IPS DF 19.7 (cell line): ENCODE measurements at regions not wholly inside any gene's neighbourhood (a gene's known extent, or its start where the extent isn't known, plus 50 kb on each side); places are given as distances from the start of the nearest gene placed in this dataset.
A peak's percentile ranks its signal among the peaks of the same experiment; 100 is the strongest.

ENCODE experiments used
- DNase-seq: peaks from one replicate; pipeline ENCODE4 v3.0.0-alpha.2; 2013; ENCODE audit warnings: low read depth, low spot score

DNA sequence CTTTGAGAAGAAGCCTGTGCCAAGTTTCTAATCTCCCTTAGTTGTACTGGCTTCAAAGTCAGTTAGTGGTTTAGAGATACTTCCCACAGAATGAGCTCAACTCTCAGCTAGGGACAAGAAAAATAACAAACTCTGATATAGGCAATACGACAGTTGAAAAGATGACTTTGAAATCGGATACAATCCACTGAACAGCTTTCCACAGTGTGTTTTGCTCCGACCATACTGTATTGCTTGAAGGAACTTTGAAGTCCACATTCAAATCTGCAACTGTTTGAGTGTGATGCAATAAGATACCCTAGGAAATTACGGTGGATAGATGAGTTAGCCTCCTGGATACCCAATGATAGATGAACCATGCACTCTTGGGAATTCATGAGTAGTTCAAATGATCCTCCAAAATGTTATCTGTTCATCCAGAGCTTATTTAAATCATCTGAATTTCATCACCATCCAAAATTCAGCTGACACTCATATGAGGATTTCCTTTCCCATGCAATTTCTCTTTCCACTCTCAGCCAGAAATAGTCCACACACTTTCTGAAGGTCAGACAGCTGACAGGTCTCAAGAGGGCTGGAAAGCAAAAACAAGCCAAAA lies 443.8 kb downstream of the HAO1 start:
- DNase-seq, result no peak

DNA sequence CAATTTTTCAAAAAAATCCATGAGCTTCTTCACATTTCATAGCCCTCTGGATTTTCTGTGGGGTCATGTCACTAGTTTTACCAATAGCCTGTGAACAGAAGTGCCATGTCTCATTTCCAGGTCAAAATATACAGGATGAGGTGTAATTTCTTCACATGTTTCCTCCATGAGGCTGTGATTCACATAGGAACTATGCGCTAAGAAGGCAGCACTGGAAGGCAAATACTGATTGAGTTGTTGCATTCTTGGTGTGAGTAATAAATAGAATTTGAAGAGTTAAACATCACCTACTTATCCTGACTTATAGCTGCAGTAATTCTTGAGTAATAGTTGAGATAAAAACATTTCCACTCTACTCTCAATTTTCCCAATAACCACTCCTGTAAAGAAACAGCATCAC lies 442.3 kb downstream of the HAO1 start:
- no peak for DNase-seq

DNA sequence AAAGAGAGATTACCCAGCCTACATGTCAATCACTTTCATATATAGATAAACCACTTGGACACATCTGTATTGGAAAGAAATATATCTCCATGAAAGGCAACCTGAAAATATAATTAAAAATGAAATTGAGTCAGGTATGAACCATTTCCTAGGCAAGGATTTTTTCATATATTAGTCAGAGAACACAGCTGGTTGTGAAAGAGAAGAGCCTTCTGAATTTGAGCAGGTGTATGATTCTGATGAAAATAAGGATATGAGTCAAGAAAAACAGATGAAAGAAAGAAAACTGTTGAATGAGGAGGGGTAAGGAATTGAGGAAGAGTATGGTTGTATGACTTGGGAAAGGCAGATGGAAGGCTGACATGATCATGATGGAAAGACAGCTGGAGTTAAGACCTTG lies 441.1 kb downstream of the HAO1 start:
- no peak for DNase-seq

DNA sequence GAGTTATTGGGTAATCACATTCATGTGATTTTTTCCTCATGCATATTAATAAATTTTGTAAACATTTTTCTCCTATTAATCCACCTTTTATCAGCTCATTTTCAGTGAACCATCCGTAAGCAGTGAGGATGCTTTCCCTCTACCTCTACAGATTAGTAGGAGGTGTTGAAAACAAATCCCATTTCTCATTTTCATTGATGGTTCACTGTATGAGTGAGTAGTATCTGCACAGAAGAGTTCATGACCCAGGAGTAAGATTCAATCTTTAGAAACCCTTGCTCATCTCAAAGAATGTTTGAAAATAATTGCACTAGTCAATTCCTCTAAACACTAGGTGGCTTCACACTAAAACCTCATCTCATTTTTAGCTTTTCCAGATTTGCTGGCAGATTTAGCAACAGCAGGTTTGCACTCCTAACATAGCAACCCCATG lies 440.0 kb downstream of the HAO1 start:
- no peak for DNase-seq

DNA sequence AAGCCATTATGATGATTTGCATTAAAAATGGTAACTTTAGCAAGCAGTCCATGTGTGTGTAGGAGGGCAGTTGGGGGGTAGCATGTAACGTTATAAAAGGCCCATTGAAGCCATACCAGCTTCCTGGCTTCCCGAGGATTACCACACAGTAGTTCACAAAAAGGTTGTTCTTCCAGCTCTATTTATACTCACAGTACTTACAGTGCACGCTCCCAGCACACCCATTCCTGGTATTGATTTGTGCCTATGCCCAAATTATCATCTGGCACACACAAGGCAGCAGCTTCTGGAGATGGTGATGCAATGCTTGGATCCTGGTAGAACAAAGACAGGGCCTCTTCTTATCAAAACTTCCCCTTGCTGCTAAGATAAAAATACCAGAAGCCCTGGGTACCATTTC lies 436.8 kb downstream of the HAO1 start:
- DNase-seq, result no peak

DNA sequence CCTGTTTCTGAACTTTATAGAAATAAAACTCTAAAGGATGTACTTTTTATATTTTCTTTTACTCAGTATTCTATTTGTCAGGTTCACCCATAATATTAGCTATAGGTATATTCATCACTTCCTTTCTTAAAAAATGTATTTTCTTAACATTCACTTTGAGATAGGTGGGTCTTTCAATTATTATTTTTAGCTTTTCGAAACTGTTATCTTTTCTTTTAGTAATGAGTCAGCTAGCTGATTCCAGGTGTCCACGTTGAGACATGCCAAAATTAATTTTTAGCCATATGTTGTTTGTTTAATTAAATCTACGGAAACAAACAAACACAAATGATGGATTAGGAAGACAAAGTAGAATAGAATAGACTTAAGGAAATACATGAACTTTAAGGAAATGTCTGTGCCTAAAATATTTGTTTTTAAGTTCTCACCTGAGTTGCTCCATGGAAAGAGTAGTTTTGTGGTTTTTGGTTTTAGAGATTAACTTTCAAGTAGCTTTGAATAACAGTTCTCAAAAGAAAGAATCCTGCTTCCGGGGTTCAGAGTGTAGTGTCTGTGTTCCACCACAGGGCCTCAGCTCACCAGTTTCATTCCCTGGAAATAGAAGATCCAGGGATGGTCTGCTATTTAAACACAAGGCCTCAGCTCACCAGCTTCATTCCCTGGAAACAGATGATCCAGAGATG lies 435.0 kb downstream of the HAO1 start:
- no peak for DNase-seq

DNA sequence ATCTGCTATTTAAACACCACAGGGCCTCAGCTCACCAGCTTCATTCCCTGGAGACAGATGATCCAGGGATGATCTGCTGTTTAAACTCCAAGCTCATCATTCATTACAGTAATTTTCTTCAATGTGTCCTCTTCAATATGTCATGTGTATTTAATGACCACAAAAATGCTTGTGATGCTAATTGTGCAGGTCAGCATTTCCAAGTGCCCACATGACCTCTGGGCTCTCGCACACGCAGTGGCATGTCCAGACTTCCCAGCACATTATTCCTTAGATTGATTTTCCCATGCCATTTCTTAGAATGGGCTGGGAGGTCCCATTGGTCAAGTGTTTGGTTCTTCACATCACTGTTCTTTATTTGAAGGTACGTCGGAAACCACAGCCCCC lies 434.4 kb downstream of the HAO1 start:
- DNase-seq, result no peak

DNA sequence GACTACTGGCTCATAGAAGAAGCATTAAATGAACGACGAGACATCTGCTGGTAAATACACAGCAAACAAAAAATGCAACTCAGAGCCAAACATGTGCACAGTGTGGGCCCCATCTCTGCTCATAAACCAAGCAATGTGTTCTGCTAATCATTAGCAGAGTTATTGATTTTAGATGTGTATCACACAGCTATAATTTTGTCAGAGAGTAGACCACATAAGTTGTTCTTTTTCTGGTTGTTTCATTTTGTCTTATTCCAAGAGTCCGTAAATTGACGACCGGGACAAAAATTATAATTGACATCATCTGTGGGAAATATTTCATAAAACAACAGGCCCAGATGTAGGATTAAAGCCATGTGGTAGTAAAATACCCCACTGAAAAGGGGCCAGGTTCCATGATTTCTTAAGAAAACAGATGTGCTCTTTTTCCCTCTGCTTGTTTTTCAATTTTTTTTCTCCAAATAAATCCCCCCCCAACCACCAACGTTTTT lies 423.6 kb downstream of the HAO1 start:
- DNase-seq, result no peak

DNA sequence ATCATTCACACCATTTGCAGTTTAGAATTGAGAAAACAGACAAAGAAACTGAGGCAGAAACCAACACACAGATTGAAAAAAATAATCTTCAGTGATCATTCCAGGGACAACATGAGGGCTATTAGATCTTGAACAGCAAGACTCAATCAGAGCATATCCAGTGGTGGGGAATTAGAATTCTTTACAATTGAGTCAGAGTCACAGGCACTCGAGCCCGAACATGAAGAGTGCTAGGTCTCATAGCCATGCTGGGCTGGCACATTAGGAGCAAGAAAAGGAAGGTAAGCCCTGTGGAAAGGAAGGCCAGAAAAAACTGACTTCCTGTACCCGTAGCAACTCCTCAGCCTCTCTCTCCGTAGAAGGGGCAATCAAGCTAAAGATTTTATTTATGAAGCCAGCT lies 419.9 kb downstream of the HAO1 start:
- no peak for DNase-seq

DNA sequence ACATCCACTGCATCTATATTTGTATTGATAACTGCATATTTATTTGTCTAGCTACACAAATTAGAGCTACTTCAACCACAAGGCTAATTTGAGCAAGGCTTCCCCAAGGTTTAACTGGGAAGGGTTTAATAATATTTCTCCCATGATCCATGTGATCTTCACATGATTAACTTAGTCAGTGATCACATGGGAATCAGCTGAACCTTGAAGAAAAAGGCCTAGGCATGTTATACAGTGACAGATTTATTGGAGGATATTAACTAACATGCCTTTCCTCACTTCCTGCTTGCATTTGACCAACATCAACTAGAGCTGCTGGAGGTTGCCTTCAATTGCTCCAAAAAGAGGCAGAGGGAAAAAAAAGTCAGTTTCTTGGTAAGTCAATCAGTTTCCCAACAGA lies 417.0 kb downstream of the HAO1 start:
- no peak for DNase-seq

DNA sequence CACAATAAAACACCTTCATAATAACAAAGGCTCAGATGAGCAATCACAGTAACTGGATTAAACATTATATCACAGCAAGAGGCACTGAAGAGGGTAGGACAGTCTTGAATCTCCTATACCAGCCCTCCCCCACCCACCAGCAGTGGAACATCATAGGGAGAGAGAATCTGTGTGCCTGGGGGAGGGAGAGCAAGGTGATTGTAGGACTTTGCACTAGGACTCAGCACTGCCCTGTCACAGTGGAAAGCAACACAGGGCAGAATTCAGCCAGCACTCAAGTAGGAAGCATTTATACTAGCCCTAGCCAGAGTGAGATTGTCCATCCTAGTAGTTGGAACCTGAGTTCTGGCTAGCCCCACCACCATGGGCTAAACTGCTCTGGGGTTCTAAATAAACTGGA lies 400.2 kb downstream of the HAO1 start:
- DNase-seq, result peak; percentile 0

DNA sequence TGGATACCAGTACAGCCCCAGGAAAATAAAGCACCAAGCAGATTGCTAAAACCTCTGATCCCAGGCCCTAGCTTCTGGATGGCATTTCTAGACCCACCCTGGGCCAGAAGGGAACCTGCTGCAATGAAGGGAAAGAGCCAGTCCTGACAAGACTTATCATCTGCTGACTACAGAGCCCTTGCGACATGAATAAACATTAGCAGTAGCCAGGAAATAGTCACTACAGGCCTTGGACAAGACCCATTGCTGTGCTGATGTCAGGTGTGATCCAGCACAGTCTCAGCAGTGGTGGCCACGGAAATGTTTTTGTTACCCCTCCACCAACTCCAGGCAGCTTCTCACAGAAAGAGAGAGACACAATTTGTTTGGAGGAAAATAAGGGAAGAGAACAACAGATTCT lies 399.3 kb downstream of the HAO1 start:
- DNase-seq, result no peak

DNA sequence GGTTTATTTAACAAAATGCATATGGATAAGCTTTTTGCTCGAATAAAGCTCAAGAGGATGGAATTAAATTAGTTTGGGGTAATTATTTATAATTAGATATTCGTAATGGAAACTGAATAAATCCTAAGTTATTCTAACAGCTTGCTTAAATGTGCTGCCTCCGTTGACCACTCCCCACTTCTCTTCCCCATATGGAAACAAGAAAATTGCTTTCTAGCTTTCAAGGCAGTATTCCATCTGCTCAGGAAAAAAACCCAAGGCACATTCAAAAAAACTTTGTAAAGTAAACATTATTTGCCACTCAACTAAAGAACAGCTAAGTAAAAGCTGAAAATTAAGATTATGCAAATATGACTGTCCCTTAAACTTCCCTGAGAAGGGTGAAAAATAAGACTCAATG lies 369.2 kb downstream of the HAO1 start:
- DNase-seq, result no peak

DNA sequence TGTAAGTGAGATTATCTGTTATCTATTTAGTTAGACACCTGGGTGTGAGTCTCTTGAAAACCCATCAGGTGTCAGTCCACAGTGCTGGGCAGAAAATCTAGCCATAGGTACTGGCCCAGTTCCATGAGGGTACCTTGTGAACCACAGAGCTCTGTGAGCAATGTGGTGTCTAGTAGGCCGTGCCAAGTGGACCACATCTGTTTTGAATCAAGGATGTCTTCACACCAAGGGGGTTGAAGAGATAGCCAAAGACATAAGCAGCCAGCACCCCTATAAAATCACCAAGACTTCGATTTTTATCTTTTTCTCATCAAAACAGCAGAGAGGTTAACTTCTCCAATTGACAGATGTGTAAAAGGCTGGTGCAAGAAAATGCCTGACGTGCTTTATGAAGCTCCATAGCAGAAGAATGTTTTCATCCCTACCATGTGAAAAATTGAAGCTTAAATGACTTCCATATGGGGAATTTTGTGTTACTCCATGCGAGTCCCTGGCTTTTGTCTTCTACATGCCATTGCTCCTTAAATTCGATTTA lies 368.7 kb downstream of the HAO1 start:
- no peak for DNase-seq

DNA sequence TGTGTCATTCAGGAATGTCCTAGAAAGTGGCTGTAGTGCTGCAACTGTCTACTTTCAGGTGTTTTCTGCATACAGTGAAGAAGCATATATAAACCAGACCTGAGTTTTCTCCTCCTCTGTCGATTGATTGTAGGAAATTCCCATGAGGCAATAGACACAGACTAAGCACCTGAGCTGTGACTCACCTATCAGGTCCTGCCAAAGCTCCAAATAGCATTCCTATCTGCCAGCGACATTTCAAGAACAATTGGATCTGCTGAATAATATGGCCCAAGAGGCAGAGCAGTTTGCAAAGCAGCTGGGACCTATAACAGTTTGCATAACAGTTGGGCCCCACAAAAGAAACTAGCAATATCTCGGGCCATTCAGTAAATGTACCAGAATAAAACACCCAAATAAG lies 360.4 kb downstream of the HAO1 start:
- no peak for DNase-seq

DNA sequence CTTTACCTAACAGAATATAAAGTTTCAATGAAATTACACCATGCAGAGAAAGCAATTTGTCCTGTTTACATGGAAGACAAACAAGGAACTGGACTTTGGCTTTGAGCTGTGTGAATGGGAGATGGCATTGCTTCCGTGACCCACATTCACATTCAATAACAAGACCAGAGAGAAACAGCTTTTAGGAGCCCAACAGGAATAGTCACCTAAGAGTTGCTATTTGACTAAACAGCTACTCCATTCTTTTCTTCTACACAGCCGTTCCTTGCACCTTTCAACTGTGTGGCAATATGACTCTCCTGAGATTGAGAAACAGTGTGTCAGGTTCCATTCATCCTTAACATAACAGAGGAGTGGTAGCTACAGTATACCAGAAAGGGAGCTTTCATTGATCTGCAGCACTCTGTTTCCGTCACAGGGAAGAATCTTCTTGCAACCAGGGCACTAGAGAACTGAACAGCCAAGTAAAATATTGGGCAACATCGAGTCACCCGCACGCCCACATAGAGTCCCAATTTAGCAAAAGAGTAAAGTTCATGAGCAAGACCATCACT lies 355.1 kb downstream of the HAO1 start:
- no peak for DNase-seq

DNA sequence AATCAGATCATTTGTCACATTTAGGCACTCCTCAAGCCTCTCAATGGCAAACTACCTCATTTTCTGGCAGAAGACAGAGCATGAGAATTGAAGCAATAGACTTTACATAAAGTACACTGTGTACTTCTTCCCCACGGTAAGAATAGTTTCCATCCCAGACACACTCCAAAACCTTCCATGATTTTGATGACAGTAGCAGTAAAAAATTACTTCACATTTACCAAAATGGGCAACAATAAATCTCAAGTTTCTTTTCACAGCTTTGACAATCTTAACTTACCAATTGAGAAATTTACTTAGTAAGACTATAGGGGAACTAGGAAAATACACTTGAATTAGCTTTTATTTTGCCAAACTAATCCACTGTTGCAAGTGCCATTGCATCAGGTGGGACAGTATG lies 353.8 kb downstream of the HAO1 start:
- DNase-seq, result no peak

DNA sequence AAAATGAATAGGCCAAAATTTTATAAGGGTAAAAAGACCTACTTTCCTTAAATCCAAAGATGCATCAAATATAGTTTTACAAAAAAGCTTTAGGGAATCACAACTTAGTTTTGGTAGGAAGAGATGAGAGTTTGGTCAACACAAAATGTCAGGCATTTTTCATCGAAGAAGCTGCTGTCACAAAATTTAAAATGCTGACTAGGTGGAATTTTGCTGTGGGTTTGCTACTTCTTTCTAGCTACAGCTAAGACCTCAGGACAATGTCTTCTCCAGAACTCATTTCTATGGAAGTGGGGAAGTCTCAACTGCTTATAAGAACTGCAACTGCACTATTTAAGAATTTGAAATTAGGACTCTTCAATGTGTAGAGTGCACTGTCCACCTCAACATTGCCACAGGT lies 351.1 kb downstream of the HAO1 start:
- no peak for DNase-seq

DNA sequence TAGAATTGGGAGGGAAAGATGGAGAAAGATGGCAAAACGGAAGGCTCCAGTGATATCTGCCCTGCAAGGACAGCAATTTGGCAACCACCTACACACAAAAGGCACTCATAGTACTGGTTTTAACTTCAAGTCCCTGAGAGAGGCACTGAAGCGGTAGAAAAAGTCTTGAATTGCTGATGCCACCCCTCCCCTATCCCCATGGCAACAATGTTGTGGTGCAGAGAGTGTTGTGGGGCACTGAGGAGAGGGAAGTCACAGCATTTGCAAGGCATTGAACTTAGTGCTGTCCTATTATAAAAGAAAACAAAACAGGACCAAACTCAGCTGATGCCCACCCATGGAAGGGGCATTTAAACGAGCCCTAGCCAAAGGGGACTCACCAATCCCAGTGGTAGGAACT lies 343.7 kb downstream of the HAO1 start:
- no peak for DNase-seq

DNA sequence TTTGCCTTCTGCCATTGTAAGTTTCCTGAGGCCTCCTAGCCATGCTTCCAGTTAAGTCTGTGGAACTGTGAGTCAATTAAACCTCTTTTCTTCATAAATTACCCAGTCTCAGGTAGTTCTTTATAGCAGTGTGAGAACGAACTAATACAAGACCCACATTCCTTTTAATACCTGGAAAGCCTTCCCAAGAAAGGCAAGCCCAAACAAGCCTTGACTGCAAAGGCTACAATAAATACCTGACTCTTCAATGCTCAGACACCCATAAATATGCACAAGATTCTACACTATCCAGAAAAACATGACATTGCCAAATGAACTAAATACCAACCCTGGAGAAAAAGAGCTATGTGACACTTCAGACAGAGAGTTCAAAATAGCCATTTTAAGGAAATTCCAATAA lies 338.8 kb downstream of the HAO1 start:
- DNase-seq, result no peak

DNA sequence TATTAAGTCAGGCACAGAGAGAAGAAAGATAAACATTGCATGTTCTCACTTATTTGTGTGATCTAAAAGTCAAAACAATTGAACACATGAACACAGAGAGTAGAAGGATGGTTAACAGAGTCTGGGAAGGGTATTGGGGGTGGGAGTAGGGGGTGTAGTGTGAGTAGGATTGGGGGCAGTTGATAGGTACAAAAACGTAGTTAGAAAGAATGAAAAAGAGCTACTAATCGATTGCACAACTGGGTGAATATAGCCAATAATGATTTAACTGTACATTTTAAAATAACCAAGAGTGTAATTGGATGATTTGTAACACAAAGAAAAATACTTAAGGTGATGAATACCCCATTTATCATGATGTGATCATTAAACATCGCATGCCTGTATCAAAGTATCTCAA lies 333.3 kb downstream of the HAO1 start:
- no peak for DNase-seq

DNA sequence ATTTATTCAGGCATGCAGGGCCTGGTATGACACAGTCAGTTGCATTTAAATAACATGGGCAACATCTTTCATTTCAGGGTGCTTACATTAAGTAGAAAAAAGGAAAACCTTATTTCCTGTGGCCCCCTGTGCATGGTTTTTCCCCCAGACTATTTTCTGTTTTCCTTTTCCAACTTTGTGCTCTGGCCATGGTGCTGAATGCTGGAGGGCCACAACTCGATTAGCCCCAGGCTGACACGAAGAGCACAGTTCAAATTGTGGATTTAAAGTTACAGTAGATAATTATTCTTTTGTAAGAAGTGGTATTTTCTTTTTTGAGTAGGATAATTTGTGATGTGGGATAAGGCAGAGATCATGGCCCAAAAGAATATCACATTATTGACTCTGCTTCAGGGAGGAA lies 332.0 kb downstream of the HAO1 start:
- DNase-seq, result no peak

DNA sequence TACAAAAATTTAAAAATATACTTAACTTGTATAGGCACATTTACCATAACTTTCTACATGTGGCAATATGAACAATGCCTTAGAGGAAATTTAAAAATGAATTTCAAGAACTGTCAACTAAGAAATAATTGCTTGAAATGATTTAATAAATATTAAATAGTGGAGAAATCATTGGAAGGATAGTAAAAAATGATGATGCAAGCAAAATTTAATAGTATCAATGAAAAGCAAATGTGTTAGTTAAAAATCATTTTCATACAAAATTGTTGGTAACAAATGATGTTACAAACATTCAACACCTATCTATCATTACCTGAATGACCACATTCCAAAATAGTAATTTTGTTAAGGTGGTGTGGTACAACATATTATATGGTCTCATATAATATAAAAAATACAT lies 331.0 kb downstream of the HAO1 start:
- no peak for DNase-seq
